GM12878 (cell line): ENCODE measurements at regions not wholly inside any gene's neighbourhood (a gene's known extent, or its start where the extent isn't known, plus 50 kb on each side); places are given as distances from the start of the nearest gene placed in this dataset.

ENCODE experiments used
- CEBPB ChIP-seq, 2 experiments: fragments of 150-350 bp in 1 of 2; IDR thresholded peaks; 2 replicates each; pipeline ENCODE4 v1.6.1; 2012 to 2014; ENCODE audit warnings: low read depth in 2 of 2, low read length in 2 of 2, borderline replicate concordance in 1 of 2, inconsistent platforms in 1 of 2
- JUND ChIP-seq: IDR thresholded peaks from 2 replicates; pipeline ENCODE4 v1.6.1; 2012; ENCODE audit warnings: low read depth, mild to moderate bottlenecking, low read length, improper control_type of control experiment, moderate library complexity
- PML ChIP-seq: IDR thresholded peaks from 2 replicates; pipeline ENCODE4 v1.6.1; 2012; ENCODE audit warnings: low read length, inconsistent platforms
- POLR2A ChIP-seq: IDR thresholded peaks from 2 replicates; pipeline ENCODE4 v1.6.1; 2011; ENCODE audit warnings: low read depth, mild to moderate bottlenecking, low read length
- ZSCAN29 ChIP-seq: fragments of 450-650 bp; IDR thresholded peaks from 2 replicates; pipeline ENCODE4 v1.6.1; 2017; ENCODE audit warnings: mild to moderate bottlenecking, moderate library complexity
- TF ChIP-seq, protein P1 (sequence below), 3 experiments: IDR thresholded peaks in 2 of 3; conservative IDR thresholded peaks in 1 of 3; 2 replicates each; pipeline ENCODE4 v1.5.1; 2011; ENCODE audit warnings: low read depth in 3 of 3, low read length in 3 of 3, mild to moderate bottlenecking in 3 of 3, control low read depth in 2 of 3, moderate library complexity in 2 of 3, inconsistent platforms in 1 of 3, mixed read lengths in 1 of 3; ENCODE audit not compliant: control insufficient read depth in 2 of 3, insufficient read depth in 1 of 3; ENCODE audit errors: extremely low read depth in 1 of 3

DNA sequence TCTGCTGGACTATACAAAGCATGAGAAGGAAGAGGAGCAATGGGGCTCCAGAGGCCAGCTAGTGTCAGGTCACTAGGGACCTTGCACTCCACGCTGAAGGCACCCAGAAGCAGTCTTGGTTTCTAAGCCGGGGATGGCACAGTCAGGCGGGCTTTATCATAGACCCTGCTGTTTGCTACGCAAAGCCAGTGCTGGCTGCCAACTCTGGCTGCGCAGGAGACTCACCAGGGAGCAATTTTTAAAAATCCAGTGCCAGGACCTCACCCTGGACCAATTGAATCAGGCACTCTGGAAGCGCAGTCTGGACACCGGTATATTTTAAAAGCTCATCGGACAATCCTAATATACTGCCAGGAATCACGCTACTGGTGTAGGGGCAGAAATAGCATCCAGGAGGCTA, 368.5 kb upstream of the XYLT1 start:
- TF ChIP-seq, protein P1, sequence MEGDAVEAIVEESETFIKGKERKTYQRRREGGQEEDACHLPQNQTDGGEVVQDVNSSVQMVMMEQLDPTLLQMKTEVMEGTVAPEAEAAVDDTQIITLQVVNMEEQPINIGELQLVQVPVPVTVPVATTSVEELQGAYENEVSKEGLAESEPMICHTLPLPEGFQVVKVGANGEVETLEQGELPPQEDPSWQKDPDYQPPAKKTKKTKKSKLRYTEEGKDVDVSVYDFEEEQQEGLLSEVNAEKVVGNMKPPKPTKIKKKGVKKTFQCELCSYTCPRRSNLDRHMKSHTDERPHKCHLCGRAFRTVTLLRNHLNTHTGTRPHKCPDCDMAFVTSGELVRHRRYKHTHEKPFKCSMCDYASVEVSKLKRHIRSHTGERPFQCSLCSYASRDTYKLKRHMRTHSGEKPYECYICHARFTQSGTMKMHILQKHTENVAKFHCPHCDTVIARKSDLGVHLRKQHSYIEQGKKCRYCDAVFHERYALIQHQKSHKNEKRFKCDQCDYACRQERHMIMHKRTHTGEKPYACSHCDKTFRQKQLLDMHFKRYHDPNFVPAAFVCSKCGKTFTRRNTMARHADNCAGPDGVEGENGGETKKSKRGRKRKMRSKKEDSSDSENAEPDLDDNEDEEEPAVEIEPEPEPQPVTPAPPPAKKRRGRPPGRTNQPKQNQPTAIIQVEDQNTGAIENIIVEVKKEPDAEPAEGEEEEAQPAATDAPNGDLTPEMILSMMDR (IDR thresholded peaks at IDR 0.05 in 2 of 3, conservative IDR thresholded peaks at IDR 0.05 in 1 of 3; ENCODE audit: control insufficient read depth in 2 of 3, extremely low read depth in 1 of 3, insufficient read depth in 1 of 3, low read depth in 3 of 3, low read length in 3 of 3): no peak
- TF ChIP-seq JUND (no peak), POLR2A (no peak), PML (no peak), ZSCAN29 (no peak), CEBPB (IDR thresholded peaks at IDR 0.05; ENCODE audit: borderline replicate concordance in 1 of 2, low read depth in 2 of 2, low read length in 2 of 2) (no peak)
